ENCODE measurements at regions not wholly inside any gene's neighbourhood (a gene's known extent, or its start where the extent isn't known, plus 50 kb on each side); places are given as distances from the start of the nearest gene placed in this dataset.

DNA sequence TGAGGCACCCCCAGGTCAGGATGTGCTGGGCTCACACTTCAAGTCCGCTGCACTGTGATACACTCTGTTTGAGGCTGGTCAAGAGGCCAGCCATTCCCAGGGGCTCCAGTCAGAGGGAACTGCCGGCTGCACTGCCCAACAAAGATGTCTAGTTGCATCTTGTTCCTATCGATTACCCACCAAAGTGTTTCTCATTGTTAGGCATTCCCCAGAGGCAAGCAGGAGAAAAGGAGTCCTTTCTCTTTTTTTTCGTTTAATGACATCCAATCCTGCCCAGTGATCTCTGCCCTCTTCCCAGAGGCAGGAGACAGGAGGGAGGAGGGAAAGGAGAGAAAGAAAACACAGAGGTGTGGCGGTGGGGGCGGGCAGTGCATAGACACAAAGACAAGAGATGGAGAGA lies 150.4 kb downstream of the OMA1 start:
- no peak for TF ChIP-seq POLR2A (IDR thresholded peaks at IDR 0.05)
- TF ChIP-seq, protein P1, sequence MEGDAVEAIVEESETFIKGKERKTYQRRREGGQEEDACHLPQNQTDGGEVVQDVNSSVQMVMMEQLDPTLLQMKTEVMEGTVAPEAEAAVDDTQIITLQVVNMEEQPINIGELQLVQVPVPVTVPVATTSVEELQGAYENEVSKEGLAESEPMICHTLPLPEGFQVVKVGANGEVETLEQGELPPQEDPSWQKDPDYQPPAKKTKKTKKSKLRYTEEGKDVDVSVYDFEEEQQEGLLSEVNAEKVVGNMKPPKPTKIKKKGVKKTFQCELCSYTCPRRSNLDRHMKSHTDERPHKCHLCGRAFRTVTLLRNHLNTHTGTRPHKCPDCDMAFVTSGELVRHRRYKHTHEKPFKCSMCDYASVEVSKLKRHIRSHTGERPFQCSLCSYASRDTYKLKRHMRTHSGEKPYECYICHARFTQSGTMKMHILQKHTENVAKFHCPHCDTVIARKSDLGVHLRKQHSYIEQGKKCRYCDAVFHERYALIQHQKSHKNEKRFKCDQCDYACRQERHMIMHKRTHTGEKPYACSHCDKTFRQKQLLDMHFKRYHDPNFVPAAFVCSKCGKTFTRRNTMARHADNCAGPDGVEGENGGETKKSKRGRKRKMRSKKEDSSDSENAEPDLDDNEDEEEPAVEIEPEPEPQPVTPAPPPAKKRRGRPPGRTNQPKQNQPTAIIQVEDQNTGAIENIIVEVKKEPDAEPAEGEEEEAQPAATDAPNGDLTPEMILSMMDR (IDR thresholded peaks at IDR 0.05): no peak
